Trophoblast cell (in vitro differentiated cells and primary cell): ENCODE measurements at regions not wholly inside any gene's neighbourhood (a gene's known extent, or its start where the extent isn't known, plus 50 kb on each side); places are given as distances from the start of the nearest gene placed in this dataset.

Source experiments
- DNase-seq, 2 donors: peaks; one replicate each; pipeline ENCODE4 v3.0.0-alpha.2; 2016
- H2AFZ ChIP-seq: 2 replicates; pipeline ENCODE4 v1.6.1; 2013; ENCODE audit warnings: low read length, moderate library complexity, mild to moderate bottlenecking; ENCODE audit not compliant: insufficient read depth, poor library complexity
- H2AK5ac ChIP-seq: 2 replicates; pipeline ENCODE4 v1.6.1; 2013; ENCODE audit warnings: mild to moderate bottlenecking, low read length
- H2BK120ac ChIP-seq: 2 replicates; pipeline ENCODE4 v1.6.1; 2013; ENCODE audit warnings: low read length, mild to moderate bottlenecking, moderate library complexity; ENCODE audit not compliant: insufficient read depth, poor library complexity
- H2BK12ac ChIP-seq: 2 replicates; pipeline ENCODE4 v1.6.1; 2013; ENCODE audit warnings: mild to moderate bottlenecking, low read length, moderate library complexity
- H2BK5ac ChIP-seq: 2 replicates; pipeline ENCODE4 v1.6.1; 2013; ENCODE audit warnings: low read length, low read depth, moderate library complexity, mild to moderate bottlenecking; ENCODE audit not compliant: poor library complexity
- H3K14ac ChIP-seq: 2 replicates; pipeline ENCODE4 v1.6.1; 2013; ENCODE audit warnings: mild to moderate bottlenecking, low read length
- H3K18ac ChIP-seq: 2 replicates; pipeline ENCODE4 v1.6.1; 2013; ENCODE audit warnings: mild to moderate bottlenecking, low read length
- H3K23ac ChIP-seq: 2 replicates; pipeline ENCODE4 v1.6.1; 2013; ENCODE audit warnings: low read length
- H3K27ac ChIP-seq: 2 replicates; pipeline ENCODE4 v1.5.1; 2013; ENCODE audit warnings: low read depth, mild to moderate bottlenecking, inconsistent platforms, low read length, moderate library complexity
- H3K27me3 ChIP-seq: 2 replicates; pipeline ENCODE4 v1.6.1; 2013; ENCODE audit warnings: inconsistent platforms, mild to moderate bottlenecking, low read length, moderate library complexity; ENCODE audit not compliant: insufficient read depth
- H3K36me3 ChIP-seq, 2 experiments: 1 replicate in 1 of 2; 2 replicates in 1 of 2; pipeline ENCODE4 v1.6.1; 2013; ENCODE audit warnings: low read length in 2 of 2, mild to moderate bottlenecking in 2 of 2, moderate library complexity in 1 of 2; ENCODE audit not compliant: insufficient read depth in 2 of 2, control insufficient read depth in 1 of 2
- H3K4ac ChIP-seq: 2 replicates; pipeline ENCODE4 v1.6.1; 2013; ENCODE audit warnings: low read depth, mild to moderate bottlenecking, low read length, moderate library complexity
- H3K4me1 ChIP-seq, 2 experiments: 1 replicate in 1 of 2; 2 replicates in 1 of 2; pipeline ENCODE4 v1.6.1; 2013; ENCODE audit warnings: low read length in 2 of 2, mild to moderate bottlenecking in 2 of 2, moderate library complexity in 1 of 2; ENCODE audit not compliant: insufficient read depth in 2 of 2, control insufficient read depth in 1 of 2
- H3K4me2 ChIP-seq: 2 replicates; pipeline ENCODE4 v1.6.1; 2013; ENCODE audit warnings: inconsistent platforms, mild to moderate bottlenecking, low read length, moderate library complexity
- H3K4me3 ChIP-seq: 2 replicates; pipeline ENCODE4 v1.5.1; 2013; ENCODE audit warnings: mild to moderate bottlenecking, low read depth, low read length, inconsistent platforms
- H3K79me1 ChIP-seq: one replicate; pipeline ENCODE4 v1.6.1; 2013; ENCODE audit warnings: low read length
- H3K79me2 ChIP-seq: 2 replicates; pipeline ENCODE4 v1.6.1; 2013; ENCODE audit warnings: low read length, mild to moderate bottlenecking; ENCODE audit not compliant: control insufficient read depth, insufficient read depth, poor library complexity
- H3K9ac ChIP-seq: 2 replicates; pipeline ENCODE4 v1.6.1; 2013; ENCODE audit warnings: mild to moderate bottlenecking, low read length
- H3K9me3 ChIP-seq: 2 replicates; pipeline ENCODE4 v1.6.1; 2013; ENCODE audit warnings: low read depth, mild to moderate bottlenecking, control low read depth, inconsistent platforms, low read length; ENCODE audit not compliant: insufficient read depth
- H4K12ac ChIP-seq: 2 replicates; pipeline ENCODE4 v1.6.1; 2013; ENCODE audit warnings: low read depth, mild to moderate bottlenecking, low read length, moderate library complexity
- H4K8ac ChIP-seq: 2 replicates; pipeline ENCODE4 v1.6.1; 2013; ENCODE audit warnings: low read depth, mild to moderate bottlenecking, low read length, moderate library complexity
- H4K91ac ChIP-seq: one replicate; pipeline ENCODE4 v1.6.1; 2013; ENCODE audit warnings: low read depth, mild to moderate bottlenecking, low read length, moderate library complexity
- WGBS: extraction: QIAGEN DNeasy Blood & Tissue Kit; methylation state at CpG from one replicate; pipeline ENCODE4 v1.1.7; 2013; ENCODE audit warnings: missing lambda C conversion rate; ENCODE audit not compliant: insufficient read length, insufficient coverage; ENCODE audit errors: extremely low coverage; 5-methylcytosine and 5-hydroxymethylcytosine counted together

DNA sequence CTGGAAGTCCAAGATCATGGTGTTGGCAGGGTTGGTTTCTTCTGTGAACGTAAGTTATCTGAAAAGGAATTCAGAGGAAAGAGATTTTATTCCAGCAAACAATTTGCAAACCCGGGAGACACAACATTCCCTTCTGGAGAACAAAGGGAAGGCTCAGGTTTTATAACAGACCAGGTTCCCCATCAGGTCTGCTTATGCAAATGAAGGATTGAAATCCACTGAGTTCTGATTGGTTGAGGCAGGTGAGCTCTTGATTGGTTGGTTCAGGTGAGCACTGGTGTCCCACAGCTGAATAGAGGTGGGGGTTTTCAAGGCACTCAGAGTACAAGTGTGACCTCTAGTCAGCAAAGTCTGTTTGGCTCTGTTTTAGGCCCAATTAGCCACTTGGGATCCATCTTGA is 1306.8 kb downstream of the TBC1D22A start:
- DNase-seq: no peak
- no CpG with 5 or more reads among the region's 2 CpGs for WGBS
- Histone ChIP-seq H3K4me1 (no peaks in the 10 kb centered on the region), H3K27ac (no peak overlapping the region), H2AFZ (no peak overlapping the region), H3K18ac (no peak overlapping the region), H3K14ac (no peak overlapping the region), H3K4me2 (no peak overlapping the region), H2BK12ac (no peak overlapping the region), H3K79me1 (no peaks in the 10 kb centered on the region), H3K4ac (no peak overlapping the region), H3K4me3 (no peak overlapping the region), H2AK5ac (no peak overlapping the region), H3K36me3 (no peaks in the 10 kb centered on the region), H3K27me3 (no peaks in the 10 kb centered on the region), H4K12ac (no peak overlapping the region), H3K9ac (no peak overlapping the region), H4K91ac (no peak overlapping the region), H3K23ac (no peak overlapping the region), H3K9me3 (peaks cover 13% of the 10 kb centered on the region), H4K8ac (no peak overlapping the region), H2BK5ac (no peak overlapping the region), H3K79me2 (no peaks in the 10 kb centered on the region), H2BK120ac (no peak overlapping the region)

DNA sequence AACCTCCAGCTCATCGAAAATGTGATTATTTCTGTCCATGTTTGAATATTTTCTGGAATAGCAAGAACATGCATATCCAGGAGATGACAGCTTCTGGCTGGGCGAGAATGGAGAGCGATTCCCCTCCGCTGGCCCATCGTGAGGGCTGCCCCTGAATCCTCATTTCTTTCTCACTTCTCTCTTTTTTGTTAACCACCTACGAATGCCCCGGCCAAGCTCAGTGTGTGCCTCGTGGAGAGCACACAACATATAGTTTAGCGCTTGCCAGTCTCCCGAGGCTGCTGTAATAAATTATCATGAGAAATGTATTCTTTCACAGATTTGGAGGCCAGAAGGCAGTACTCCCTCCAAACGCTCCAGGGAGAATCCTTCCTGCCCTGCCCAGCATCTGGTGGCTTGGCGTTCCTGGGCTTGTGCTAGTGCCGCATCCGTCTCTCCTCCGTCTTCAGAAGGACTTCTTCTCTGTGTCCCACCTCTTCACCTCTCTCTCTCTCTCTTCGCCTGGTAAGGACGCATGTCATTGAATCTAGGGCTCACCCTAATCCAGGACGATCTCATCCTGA is 1306.0 kb downstream of the TBC1D22A start:
- no peak overlapping the region for H3K23ac ChIP-seq
- no CpG with 5 or more reads among the region's 18 CpGs for WGBS

DNA sequence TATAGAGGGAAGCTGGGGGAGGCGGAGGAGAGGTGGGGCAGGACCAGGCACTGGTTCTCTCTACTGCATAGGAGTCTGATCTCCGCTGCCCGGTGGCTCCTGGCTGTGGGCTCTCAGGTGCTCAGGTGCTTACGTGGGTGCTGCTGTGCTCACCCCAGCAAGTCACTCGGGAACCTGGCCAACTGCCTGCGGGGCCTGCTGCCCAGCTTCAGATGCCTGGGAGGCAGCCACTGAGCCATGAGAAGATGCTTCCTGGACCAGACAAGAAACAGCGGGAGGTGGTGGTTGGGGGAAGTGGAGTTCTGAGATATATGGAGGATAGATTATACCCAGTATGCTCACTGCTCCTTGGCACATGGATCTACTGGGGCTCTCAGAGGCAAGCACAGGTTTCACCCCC is 1303.4 kb downstream of the TBC1D22A start:
- H2BK120ac ChIP-seq: no peak overlapping the region

More for the DNA sequence above, 1306.0 kb downstream of the TBC1D22A start:
- Histone ChIP-seq H3K27me3 (no peaks in the 10 kb centered on the region), H3K79me1 (no peaks in the 10 kb centered on the region), H3K9ac (no peak overlapping the region), H3K27ac (no peak overlapping the region), H3K79me2 (no peaks in the 10 kb centered on the region), H2AK5ac (no peak overlapping the region), H3K18ac (no peak overlapping the region), H3K36me3 (no peaks in the 10 kb centered on the region), H3K4ac (no peak overlapping the region), H3K4me3 (no peak overlapping the region), H3K14ac (no peak overlapping the region), H2BK120ac (no peak overlapping the region), H2AFZ (no peak overlapping the region), H2BK12ac (no peak overlapping the region), H4K91ac (no peak overlapping the region), H3K4me1 (no peaks in the 10 kb centered on the region), H3K4me2 (no peak overlapping the region), H4K12ac (no peak overlapping the region), H3K9me3 (peaks cover 13% of the 10 kb centered on the region), H4K8ac (no peak overlapping the region), H2BK5ac (no peak overlapping the region)
- no peak for DNase-seq

DNA sequence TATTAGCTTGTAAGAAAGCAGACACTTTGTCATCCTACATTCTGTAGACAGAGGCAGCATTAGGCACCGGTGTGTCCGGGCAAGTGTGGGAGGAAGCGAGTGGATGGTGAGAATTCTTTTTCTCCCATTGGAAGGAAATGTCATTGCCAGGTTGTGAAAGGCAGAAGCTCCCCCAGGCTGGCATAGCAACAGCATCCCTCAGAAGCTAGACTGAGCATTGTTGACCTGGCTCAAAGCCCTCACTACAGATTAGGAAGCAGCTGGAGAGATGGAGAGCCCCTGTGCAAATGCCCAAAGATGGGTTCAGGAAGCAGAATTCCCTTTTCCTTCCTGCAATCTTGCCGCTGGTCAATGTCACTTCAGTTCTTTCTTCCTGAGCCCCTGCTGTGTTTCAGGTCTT is 1299.3 kb downstream of the TBC1D22A start:
- H3K27me3 ChIP-seq: no peaks in the 10 kb centered on the region
- no peak overlapping the region for H4K91ac ChIP-seq
- no CpG with 5 or more reads among the region's 4 CpGs for WGBS
- peaks cover 6% of the 10 kb centered on the region for H3K9me3 ChIP-seq
- H4K12ac ChIP-seq: no peak overlapping the region
- H2BK5ac ChIP-seq: no peak overlapping the region
- no peak overlapping the region for H3K9ac ChIP-seq
- H2BK12ac ChIP-seq: no peak overlapping the region
- H3K4me2 ChIP-seq: no peak overlapping the region
- H4K8ac ChIP-seq: no peak overlapping the region
- no peaks in the 10 kb centered on the region for H3K79me1 ChIP-seq
- H2BK120ac ChIP-seq: no peak overlapping the region
- no peaks in the 10 kb centered on the region for H3K4me1 ChIP-seq
- H3K14ac ChIP-seq: no peak overlapping the region
- H2AK5ac ChIP-seq: no peak overlapping the region
- H3K27ac ChIP-seq: no peak overlapping the region
- H3K4me3 ChIP-seq: no peak overlapping the region
- H3K4ac ChIP-seq: no peak overlapping the region
- H3K23ac ChIP-seq: no peak overlapping the region
- no peak for DNase-seq
- no peaks in the 10 kb centered on the region for H3K79me2 ChIP-seq
- no peak overlapping the region for H3K18ac ChIP-seq
- no peaks in the 10 kb centered on the region for H3K36me3 ChIP-seq
- no peak overlapping the region for H2AFZ ChIP-seq

More for the DNA sequence above, 1303.4 kb downstream of the TBC1D22A start:
- no peak overlapping the region for H3K18ac ChIP-seq
- no peak overlapping the region for H2BK12ac ChIP-seq
- no peak overlapping the region for H4K12ac ChIP-seq
- WGBS: no CpG with 5 or more reads among the region's 7 CpGs
- H4K8ac ChIP-seq: no peak overlapping the region
- H3K27me3 ChIP-seq: no peaks in the 10 kb centered on the region
- H3K4me3 ChIP-seq: no peak overlapping the region
- H3K23ac ChIP-seq: no peak overlapping the region
- no peak overlapping the region for H2AFZ ChIP-seq
- no peak overlapping the region for H4K91ac ChIP-seq
- H3K4me2 ChIP-seq: no peak overlapping the region
- no peaks in the 10 kb centered on the region for H3K79me1 ChIP-seq
- H2AK5ac ChIP-seq: no peak overlapping the region
- H3K9me3 ChIP-seq: peaks cover 14% of the 10 kb centered on the region
- no peak overlapping the region for H3K14ac ChIP-seq
- no peak overlapping the region for H3K4ac ChIP-seq
- no peaks in the 10 kb centered on the region for H3K79me2 ChIP-seq
- DNase-seq: no peak
- H2BK5ac ChIP-seq: no peak overlapping the region
- no peaks in the 10 kb centered on the region for H3K36me3 ChIP-seq
- H3K4me1 ChIP-seq: no peaks in the 10 kb centered on the region
- H3K9ac ChIP-seq: no peak overlapping the region
- H3K27ac ChIP-seq: no peak overlapping the region
